ENCODE measurements at regions not wholly inside any gene's neighbourhood (a gene's known extent, or its start where the extent isn't known, plus 50 kb on each side); places are given as distances from the start of the nearest gene placed in this dataset.

GRCh38 chr19:30149300-30149699 is 207.3 kb downstream of the URI1 start:
- no peak for TF ChIP-seq CTCF (conservative IDR thresholded peaks at IDR 0.05)
- no peak for TF ChIP-seq EZH2 (IDR thresholded peaks at IDR 0.05; ENCODE audit: low read depth)
- Histone ChIP-seq H3K4me1 (replicated peaks; ENCODE audit: insufficient read depth) (no peaks in the 10 kb centered on the region), H3F3A (ENCODE audit: insufficient read depth, low read depth) (no peaks in the 10 kb centered on the region), H3K4me3 (no peak overlapping the region), H4K20me1 (ENCODE audit: insufficient read depth) (no peaks in the 10 kb centered on the region), H3K9me3 (ENCODE audit: insufficient read depth, low read depth) (no peaks in the 10 kb centered on the region), H3K9me2 (ENCODE audit: insufficient read depth) (no peaks in the 10 kb centered on the region), H3K4me2 (no peak overlapping the region), H2AFZ (no peak overlapping the region), H3K27me3 (ENCODE audit: insufficient read depth, low read depth) (peaks cover 98% of the 10 kb centered on the region), H3K36me3 (ENCODE audit: low read depth) (no peaks in the 10 kb centered on the region), H3K79me2 (ENCODE audit: low read depth) (no peaks in the 10 kb centered on the region), H3K27ac (no peak overlapping the region)
- CTCF ChIA-PET = no interaction called here
- POLR2A ChIA-PET (ENCODE audit: unreplicated experiment) = no interaction called here
- intact Hi-C loops (cut with micrococcal nuclease; ENCODE audit: unreplicated experiment) = no loop called here
- no TSS peak for BruUV-seq (replicated peaks)
- no peak for DNase-seq

- Histone ChIP-seq H3K4me3 (no peak overlapping the region), H3K36me3 (ENCODE audit: low read depth) (no peaks in the 10 kb centered on the region), H3K4me1 (replicated peaks; ENCODE audit: insufficient read depth) (no peaks in the 10 kb centered on the region), H3K27ac (no peak overlapping the region), H3K9me3 (ENCODE audit: insufficient read depth, low read depth) (no peaks in the 10 kb centered on the region), H3F3A (ENCODE audit: insufficient read depth, low read depth) (no peaks in the 10 kb centered on the region), H2AFZ (no peak overlapping the region), H3K9me2 (ENCODE audit: insufficient read depth) (no peaks in the 10 kb centered on the region), H4K20me1 (ENCODE audit: insufficient read depth) (no peaks in the 10 kb centered on the region), H3K4me2 (no peak overlapping the region), H3K79me2 (ENCODE audit: low read depth) (no peaks in the 10 kb centered on the region), H3K27me3 (ENCODE audit: insufficient read depth, low read depth) (peaks cover 98% of the 10 kb centered on the region)
- intact Hi-C loops (cut with micrococcal nuclease; ENCODE audit: unreplicated experiment) = no loop called here
- no TSS peak for BruUV-seq (replicated peaks)
- DNase-seq = no peak
- ChIA-PET CTCF (no interaction called here), POLR2A (ENCODE audit: unreplicated experiment) (no interaction called here)
- TF ChIP-seq EZH2 (IDR thresholded peaks at IDR 0.05; ENCODE audit: low read depth) = no peak
- TF ChIP-seq CTCF (conservative IDR thresholded peaks at IDR 0.05) = no peak
Measured at GRCh38 chr19:30150626-30151025, 208.6 kb downstream of the URI1 start.

- intact Hi-C loops (cut with micrococcal nuclease; ENCODE audit: unreplicated experiment) = no loop called here
Measured at GRCh38 chr19:30151081-30151480, 209.0 kb downstream of the URI1 start.

More at GRCh38 chr19:30151081-30151480, 209.0 kb downstream of the URI1 start:
- H3K4me1 ChIP-seq (replicated peaks; ENCODE audit: insufficient read depth) = no peaks in the 10 kb centered on the region
- CTCF ChIA-PET = no interaction called here
- no peak overlapping the region for H3K27ac ChIP-seq
- H3K4me3 ChIP-seq = no peak overlapping the region
- DNase-seq = no peak
- H3K79me2 ChIP-seq (ENCODE audit: low read depth) = no peaks in the 10 kb centered on the region
- H3K36me3 ChIP-seq (ENCODE audit: low read depth) = no peaks in the 10 kb centered on the region
- H3K9me3 ChIP-seq (ENCODE audit: insufficient read depth, low read depth) = no peaks in the 10 kb centered on the region
- BruUV-seq (replicated peaks) = no TSS peak
- no peaks in the 10 kb centered on the region for H3F3A ChIP-seq (ENCODE audit: insufficient read depth, low read depth)
- TF ChIP-seq EZH2 (IDR thresholded peaks at IDR 0.05; ENCODE audit: low read depth) = no peak
- no peak for TF ChIP-seq CTCF (conservative IDR thresholded peaks at IDR 0.05)
- POLR2A ChIA-PET (ENCODE audit: unreplicated experiment) = no interaction called here
- H4K20me1 ChIP-seq (ENCODE audit: insufficient read depth) = no peaks in the 10 kb centered on the region
- no peak overlapping the region for H2AFZ ChIP-seq
- H3K4me2 ChIP-seq = no peak overlapping the region
- H3K27me3 ChIP-seq (ENCODE audit: insufficient read depth, low read depth) = peaks cover 98% of the 10 kb centered on the region
- H3K9me2 ChIP-seq (ENCODE audit: insufficient read depth) = no peaks in the 10 kb centered on the region
